ENCODE measurements at regions not wholly inside any gene's neighbourhood (a gene's known extent, or its start where the extent isn't known, plus 50 kb on each side); places are given as distances from the start of the nearest gene placed in this dataset.

GRCh38 chr13:99124794-99125316, 75.8 kb upstream of the UBAC2 start:
- TF ChIP-seq RCOR1 (IDR thresholded peaks at IDR 0.05; ENCODE audit: insufficient replicate concordance, low read length) (no peak), CTCF (conservative IDR thresholded peaks at IDR 0.05; ENCODE audit: low read depth, low read length) (no peak)
